NCI-H82 (cell line): ENCODE measurements at regions not wholly inside any gene's neighbourhood (a gene's known extent, or its start where the extent isn't known, plus 50 kb on each side); places are given as distances from the start of the nearest gene placed in this dataset.
A peak's percentile ranks its signal among the peaks of the same experiment; 100 is the strongest.

Source experiments
- DNase-seq: peaks from one replicate; lab custom pipeline; 2025; lab: John Stamatoyannopoulos, UW

- no peak for DNase-seq
Measured at GRCh38 chr6:133835901-133836300, 53.0 kb upstream of the TCF21 start.

GRCh38 chr6:133837801-133838349 lies 51.0 kb upstream of the TCF21 start:
- DNase-seq: peak; percentile 55
